PC-9 (cell line): ENCODE measurements at regions not wholly inside any gene's neighbourhood (a gene's known extent, or its start where the extent isn't known, plus 50 kb on each side); places are given as distances from the start of the nearest gene placed in this dataset.

ENCODE experiments used
- EZH2 ChIP-seq: fragments of 200-600 bp; sonication (generic); IDR thresholded peaks from 2 replicates; pipeline ENCODE4 v1.8.0; 2017; ENCODE audit warnings: antibody characterized with exemption, low read depth
- TF ChIP-seq, protein P1 (sequence below): fragments of 200-600 bp; sonication (generic); conservative IDR thresholded peaks from 2 replicates; pipeline ENCODE4 v1.6.1; 2017; ENCODE audit warnings: mixed run types, antibody characterized with exemption, mild to moderate bottlenecking, moderate library complexity

DNA sequence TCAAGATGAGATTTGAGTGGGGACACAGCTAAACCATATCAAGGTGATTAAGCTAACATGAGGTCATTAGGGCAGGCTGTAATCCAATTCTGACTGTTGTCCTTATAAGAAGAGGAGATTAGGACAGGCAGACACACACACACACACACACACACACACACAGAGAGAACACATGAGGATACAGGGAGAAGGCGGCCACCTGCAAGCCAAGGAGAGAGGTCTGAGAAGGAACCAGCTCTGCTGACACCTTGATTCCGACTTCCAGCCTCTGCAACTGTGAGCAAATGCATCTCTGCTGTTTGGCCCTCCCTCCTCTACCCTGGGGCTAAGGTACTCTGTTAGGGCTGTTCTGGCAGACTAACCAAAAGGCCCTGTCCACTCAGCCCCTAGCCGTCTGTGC lies 112.5 kb upstream of the GSC start:
- TF ChIP-seq, protein P1, sequence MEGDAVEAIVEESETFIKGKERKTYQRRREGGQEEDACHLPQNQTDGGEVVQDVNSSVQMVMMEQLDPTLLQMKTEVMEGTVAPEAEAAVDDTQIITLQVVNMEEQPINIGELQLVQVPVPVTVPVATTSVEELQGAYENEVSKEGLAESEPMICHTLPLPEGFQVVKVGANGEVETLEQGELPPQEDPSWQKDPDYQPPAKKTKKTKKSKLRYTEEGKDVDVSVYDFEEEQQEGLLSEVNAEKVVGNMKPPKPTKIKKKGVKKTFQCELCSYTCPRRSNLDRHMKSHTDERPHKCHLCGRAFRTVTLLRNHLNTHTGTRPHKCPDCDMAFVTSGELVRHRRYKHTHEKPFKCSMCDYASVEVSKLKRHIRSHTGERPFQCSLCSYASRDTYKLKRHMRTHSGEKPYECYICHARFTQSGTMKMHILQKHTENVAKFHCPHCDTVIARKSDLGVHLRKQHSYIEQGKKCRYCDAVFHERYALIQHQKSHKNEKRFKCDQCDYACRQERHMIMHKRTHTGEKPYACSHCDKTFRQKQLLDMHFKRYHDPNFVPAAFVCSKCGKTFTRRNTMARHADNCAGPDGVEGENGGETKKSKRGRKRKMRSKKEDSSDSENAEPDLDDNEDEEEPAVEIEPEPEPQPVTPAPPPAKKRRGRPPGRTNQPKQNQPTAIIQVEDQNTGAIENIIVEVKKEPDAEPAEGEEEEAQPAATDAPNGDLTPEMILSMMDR: no peak
- no peak for TF ChIP-seq EZH2
